Hindlimb muscle (tissue), 1 donor: ENCODE measurements at regions not wholly inside any gene's neighbourhood (a gene's known extent, or its start where the extent isn't known, plus 50 kb on each side); places are given as distances from the start of the nearest gene placed in this dataset.
"Not testable (repeated sequence)": the region's sequence is repeated elsewhere in the genome, so short reads cannot be mapped to it uniquely, and the experiment has no call there.

ENCODE experiments used
- DNase-seq: peaks from one replicate; pipeline ENCODE4 v3.0.0-alpha.2; 2013

GRCh38 chr7:16318989-16319915, 102.1 kb downstream of the CRPPA start:
- DNase-seq: no peak

GRCh38 chr7:16318463-16318862, 102.9 kb downstream of the CRPPA start:
- no peak for DNase-seq

- DNase-seq: no peak
These were observed 103.9 kb downstream of the CRPPA start for GRCh38 chr7:16317406-16317805.

GRCh38 chr7:16315280-16315679, 106.1 kb downstream of the CRPPA start:
- no peak for DNase-seq

- no peak for DNase-seq
These were observed 112.2 kb downstream of the CRPPA start for GRCh38 chr7:16309129-16309528.

GRCh38 chr7:16301291-16301690, 120.0 kb downstream of the CRPPA start:
- DNase-seq: no peak

- no peak for DNase-seq
These were observed 120.9 kb downstream of the CRPPA start for GRCh38 chr7:16300361-16300895.

- no peak for DNase-seq
These were observed 121.5 kb downstream of the CRPPA start for GRCh38 chr7:16299853-16300252.

- no peak for DNase-seq
These were observed 123.1 kb downstream of the CRPPA start for GRCh38 chr7:16298221-16298620.

- DNase-seq: no peak
These were observed 125.8 kb downstream of the CRPPA start for GRCh38 chr7:16295558-16295957.

- DNase-seq: no peak
These were observed 127.5 kb downstream of the CRPPA start for GRCh38 chr7:16293669-16294425.

- no peak for DNase-seq
These were observed 136.8 kb downstream of the CRPPA start for GRCh38 chr7:16284581-16284980.

GRCh38 chr7:16278167-16278787, 143.1 kb downstream of the CRPPA start:
- DNase-seq: no peak

GRCh38 chr7:16271990-16272665, 149.2 kb downstream of the CRPPA start:
- DNase-seq: no peak

- DNase-seq: no peak
These were observed 149.9 kb downstream of the CRPPA start for GRCh38 chr7:16271355-16271915.

- DNase-seq: no peak
These were observed 150.5 kb downstream of the CRPPA start for GRCh38 chr7:16270844-16271243.

GRCh38 chr7:16268821-16269768, 152.2 kb downstream of the CRPPA start:
- no peak for DNase-seq

GRCh38 chr7:16267953-16268820, 153.2 kb downstream of the CRPPA start:
- DNase-seq: no peak

GRCh38 chr7:16266877-16267276, 154.5 kb downstream of the CRPPA start:
- DNase-seq: no peak

- not testable (repeated sequence) for DNase-seq
These were observed 154.9 kb downstream of the CRPPA start for GRCh38 chr7:16266470-16266869.
